Endodermal cell (in vitro differentiated cells): ENCODE measurements at regions not wholly inside any gene's neighbourhood (a gene's known extent, or its start where the extent isn't known, plus 50 kb on each side); places are given as distances from the start of the nearest gene placed in this dataset.

Experiments
- DNase-seq: peaks from one replicate; pipeline ENCODE4 v3.0.0-alpha.2; 2017
- H3K27ac ChIP-seq: 2 replicates; pipeline ENCODE4 v1.5.1; 2013; ENCODE audit warnings: mild to moderate bottlenecking, low read depth, low read length, moderate library complexity
- H3K27me3 ChIP-seq: 2 replicates; pipeline ENCODE4 v1.6.1; 2013; ENCODE audit warnings: mild to moderate bottlenecking, low read length, moderate library complexity; ENCODE audit not compliant: insufficient read depth, control insufficient read depth, poor library complexity, severe bottlenecking
- H3K36me3 ChIP-seq: 2 replicates; pipeline ENCODE4 v1.7.0; 2013; ENCODE audit warnings: mild to moderate bottlenecking, low read length, moderate library complexity; ENCODE audit not compliant: control insufficient read depth, insufficient read depth
- H3K4me1 ChIP-seq: one replicate; pipeline ENCODE4 v1.7.0; 2013; ENCODE audit warnings: low read length; ENCODE audit not compliant: control insufficient read depth, insufficient read depth
- H3K4me3 ChIP-seq: 2 replicates; pipeline ENCODE4 v1.5.1; 2013; ENCODE audit warnings: mild to moderate bottlenecking, low read length, moderate library complexity
- H3K9ac ChIP-seq: 2 replicates; pipeline ENCODE4 v1.6.1; 2013; ENCODE audit warnings: mild to moderate bottlenecking, low read length, moderate library complexity; ENCODE audit not compliant: poor library complexity, severe bottlenecking; ENCODE audit errors: extremely low read depth
- H3K9me3 ChIP-seq: 2 replicates; pipeline ENCODE4 v1.6.1; 2013; ENCODE audit warnings: mild to moderate bottlenecking, low read length, moderate library complexity; ENCODE audit not compliant: control insufficient read depth
- H3K27ac Mint-ChIP-seq: 2 replicates; pipeline ENCODE4 v1.8.0; 2020; ENCODE audit warnings: mixed read lengths
- H3K27me3 Mint-ChIP-seq: 2 replicates; pipeline ENCODE4 v1.8.0; 2021; ENCODE audit warnings: mild to moderate bottlenecking, mixed read lengths; ENCODE audit not compliant: insufficient read depth
- H3K36me3 Mint-ChIP-seq: 2 replicates; pipeline ENCODE4 v1.8.0; 2020; ENCODE audit warnings: low read depth, mixed read lengths
- H3K4me1 Mint-ChIP-seq: 2 replicates; pipeline ENCODE4 v1.8.0; 2020; ENCODE audit warnings: mixed read lengths
- H3K4me3 Mint-ChIP-seq: 2 replicates; pipeline ENCODE4 v1.8.0; 2020; ENCODE audit warnings: mild to moderate bottlenecking, moderate library complexity, mixed read lengths
- H3K9me3 Mint-ChIP-seq: 2 replicates; pipeline ENCODE4 v1.8.0; 2020; ENCODE audit warnings: mild to moderate bottlenecking, mixed read lengths
- CTCF ChIP-seq: fragments of 200-600 bp; sonication (generic); conservative IDR thresholded peaks from 2 replicates; pipeline ENCODE4 v1.5.0; 2021; ENCODE audit warnings: antibody characterized with exemption, mild to moderate bottlenecking
- whole genome bisulfite sequencing, 2 experiments: methylation state at CpG; one replicate each; pipeline versions ENCODE4 v1.1.5 to v1.1.7; 2013; ENCODE audit warnings: missing lambda C conversion rate in 2 of 2, mixed read lengths in 1 of 2; ENCODE audit not compliant: insufficient coverage in 1 of 2, insufficient read length in 1 of 2; 5-methylcytosine and 5-hydroxymethylcytosine counted together

DNA sequence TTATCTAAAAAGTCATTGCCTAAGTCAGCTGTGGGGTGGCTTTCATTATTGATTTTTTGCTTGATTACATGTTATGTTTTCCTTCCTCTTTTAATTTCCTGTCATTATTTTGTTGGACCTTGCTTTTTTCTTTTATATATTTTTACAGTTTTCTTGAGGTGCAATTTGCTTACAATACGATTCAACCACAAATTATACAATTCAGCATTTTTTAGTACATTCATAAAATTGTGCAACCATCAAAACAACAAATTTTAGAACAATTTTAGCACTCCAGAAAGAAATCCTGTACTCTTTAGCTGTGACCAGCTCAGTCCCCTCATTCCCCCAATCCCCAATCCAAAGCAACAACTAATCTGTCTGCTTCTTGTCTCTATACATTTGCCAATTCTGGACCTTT is 608.9 kb downstream of the C6orf118 start:
- Histone ChIP-seq H3K9me3 (no peaks in the 10 kb centered on the region), H3K9ac (no peak overlapping the region), H3K4me3 (no peak overlapping the region), H3K4me1 (no peaks in the 10 kb centered on the region), H3K27me3 (no peaks in the 10 kb centered on the region), H3K27ac (no peak overlapping the region), H3K36me3 (no peaks in the 10 kb centered on the region)
- no peak overlapping the region for H3K27ac Mint-ChIP-seq
- no peaks in the 10 kb centered on the region for H3K27me3 Mint-ChIP-seq
- no peak overlapping the region for H3K4me3 Mint-ChIP-seq
- TF ChIP-seq CTCF = no peak
- no peaks in the 10 kb centered on the region for H3K4me1 Mint-ChIP-seq
- no peak for DNase-seq
- no peaks in the 10 kb centered on the region for H3K36me3 Mint-ChIP-seq
- peaks cover 5% of the 10 kb centered on the region for H3K9me3 Mint-ChIP-seq
- 85 to 100% methylated on average over 1 of the region's 1 CpG for WGBS, 2 experiments

GRCh38 chr6:164695896-164696295 is 613.5 kb downstream of the C6orf118 start:
- Histone ChIP-seq H3K27me3 (peaks cover 5% of the 10 kb centered on the region), H3K4me3 (no peak overlapping the region), H3K9ac (no peak overlapping the region), H3K36me3 (no peaks in the 10 kb centered on the region), H3K4me1 (no peaks in the 10 kb centered on the region), H3K27ac (no peak overlapping the region), H3K9me3 (no peaks in the 10 kb centered on the region)
- no peaks in the 10 kb centered on the region for H3K9me3 Mint-ChIP-seq
- H3K27ac Mint-ChIP-seq = no peak overlapping the region
- DNase-seq = no peak
- peaks cover 18% of the 10 kb centered on the region for H3K4me1 Mint-ChIP-seq
- no peak for TF ChIP-seq CTCF
- 88 to 92% methylated on average over 4 of the region's 4 CpGs for WGBS, 2 experiments
- no peak overlapping the region for H3K4me3 Mint-ChIP-seq
- peaks cover 2% of the 10 kb centered on the region for H3K27me3 Mint-ChIP-seq
- no peaks in the 10 kb centered on the region for H3K36me3 Mint-ChIP-seq

GRCh38 chr6:164694386-164694785 is 615.0 kb downstream of the C6orf118 start:
- H3K36me3 Mint-ChIP-seq = no peaks in the 10 kb centered on the region
- Histone ChIP-seq H3K9ac (no peak overlapping the region), H3K36me3 (no peaks in the 10 kb centered on the region), H3K27ac (peak overlapping the region; percentile 81), H3K4me1 (no peaks in the 10 kb centered on the region), H3K27me3 (peaks cover 14% of the 10 kb centered on the region), H3K9me3 (peaks cover 5% of the 10 kb centered on the region), H3K4me3 (no peak overlapping the region)
- H3K27me3 Mint-ChIP-seq = peaks cover 12% of the 10 kb centered on the region
- WGBS, 2 experiments = 76 to 86% methylated on average over 3 of the region's 3 CpGs
- no peak for DNase-seq
- no peak overlapping the region for H3K27ac Mint-ChIP-seq
- H3K4me3 Mint-ChIP-seq = no peak overlapping the region
- peaks cover 2% of the 10 kb centered on the region for H3K9me3 Mint-ChIP-seq
- H3K4me1 Mint-ChIP-seq = peaks cover 18% of the 10 kb centered on the region
- TF ChIP-seq CTCF = no peak
